HL-60 (cell line): ENCODE measurements at regions not wholly inside any gene's neighbourhood (a gene's known extent, or its start where the extent isn't known, plus 50 kb on each side); places are given as distances from the start of the nearest gene placed in this dataset.

Source experiments
- DNase-seq, 2 experiments: peaks; one replicate each; pipeline ENCODE4 v3.0.0-alpha.2; 2010 to 2020; ENCODE audit warnings: low read depth in 1 of 2, low spot score in 1 of 2
- H3K27ac ChIP-seq: fragments of 250-450 bp; sonication (Bioruptor Pico); replicated peaks from 2 replicates; pipeline ENCODE4 v1.5.1; 2020; ENCODE audit warnings: mild to moderate bottlenecking, moderate library complexity
- H3K27me3 ChIP-seq: fragments of 250-450 bp; sonication (Bioruptor Pico); 2 replicates; pipeline ENCODE4 v1.5.1; 2021; ENCODE audit warnings: mild to moderate bottlenecking, moderate library complexity; ENCODE audit not compliant: insufficient read depth, poor library complexity, severe bottlenecking
- H3K4me3 ChIP-seq: replicated peaks from 2 replicates; pipeline ENCODE4 v1.5.1; 2011; ENCODE audit warnings: mild to moderate bottlenecking, control low read depth, low read length; ENCODE audit not compliant: insufficient read depth
- GABPA ChIP-seq: IDR thresholded peaks from 2 replicates; pipeline ENCODE4 v1.6.1; 2012; ENCODE audit warnings: low read depth
- POLR2AphosphoS5 ChIP-seq: IDR thresholded peaks from 2 replicates; pipeline ENCODE4 v1.6.1; 2012; ENCODE audit warnings: low read depth
- SPI1 ChIP-seq: IDR thresholded peaks from 2 replicates; pipeline ENCODE4 v1.6.1; 2012; ENCODE audit warnings: low read depth, mild to moderate bottlenecking, borderline replicate concordance
- TF ChIP-seq, protein P1 (sequence below): IDR thresholded peaks from one replicate; pipeline ENCODE4 v1.5.1; 2011; ENCODE audit warnings: low read length, control low read depth, inconsistent platforms; ENCODE audit not compliant: insufficient read depth
- TF ChIP-seq, protein P2 (sequence below): IDR thresholded peaks from 2 replicates; pipeline ENCODE4 v1.6.1; 2012; ENCODE audit warnings: low read depth; ENCODE audit not compliant: insufficient replicate concordance

- no peak overlapping the region for H3K4me3 ChIP-seq
- no peak for DNase-seq
- no peaks in the 10 kb centered on the region for H3K27me3 ChIP-seq
- H3K27ac ChIP-seq, result no peak overlapping the region
- TF ChIP-seq POLR2AphosphoS5, result no peak
- TF ChIP-seq SPI1, result no peak
- TF ChIP-seq, protein P1, sequence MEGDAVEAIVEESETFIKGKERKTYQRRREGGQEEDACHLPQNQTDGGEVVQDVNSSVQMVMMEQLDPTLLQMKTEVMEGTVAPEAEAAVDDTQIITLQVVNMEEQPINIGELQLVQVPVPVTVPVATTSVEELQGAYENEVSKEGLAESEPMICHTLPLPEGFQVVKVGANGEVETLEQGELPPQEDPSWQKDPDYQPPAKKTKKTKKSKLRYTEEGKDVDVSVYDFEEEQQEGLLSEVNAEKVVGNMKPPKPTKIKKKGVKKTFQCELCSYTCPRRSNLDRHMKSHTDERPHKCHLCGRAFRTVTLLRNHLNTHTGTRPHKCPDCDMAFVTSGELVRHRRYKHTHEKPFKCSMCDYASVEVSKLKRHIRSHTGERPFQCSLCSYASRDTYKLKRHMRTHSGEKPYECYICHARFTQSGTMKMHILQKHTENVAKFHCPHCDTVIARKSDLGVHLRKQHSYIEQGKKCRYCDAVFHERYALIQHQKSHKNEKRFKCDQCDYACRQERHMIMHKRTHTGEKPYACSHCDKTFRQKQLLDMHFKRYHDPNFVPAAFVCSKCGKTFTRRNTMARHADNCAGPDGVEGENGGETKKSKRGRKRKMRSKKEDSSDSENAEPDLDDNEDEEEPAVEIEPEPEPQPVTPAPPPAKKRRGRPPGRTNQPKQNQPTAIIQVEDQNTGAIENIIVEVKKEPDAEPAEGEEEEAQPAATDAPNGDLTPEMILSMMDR, result no peak
- TF ChIP-seq GABPA, result no peak
- TF ChIP-seq, protein P2, sequence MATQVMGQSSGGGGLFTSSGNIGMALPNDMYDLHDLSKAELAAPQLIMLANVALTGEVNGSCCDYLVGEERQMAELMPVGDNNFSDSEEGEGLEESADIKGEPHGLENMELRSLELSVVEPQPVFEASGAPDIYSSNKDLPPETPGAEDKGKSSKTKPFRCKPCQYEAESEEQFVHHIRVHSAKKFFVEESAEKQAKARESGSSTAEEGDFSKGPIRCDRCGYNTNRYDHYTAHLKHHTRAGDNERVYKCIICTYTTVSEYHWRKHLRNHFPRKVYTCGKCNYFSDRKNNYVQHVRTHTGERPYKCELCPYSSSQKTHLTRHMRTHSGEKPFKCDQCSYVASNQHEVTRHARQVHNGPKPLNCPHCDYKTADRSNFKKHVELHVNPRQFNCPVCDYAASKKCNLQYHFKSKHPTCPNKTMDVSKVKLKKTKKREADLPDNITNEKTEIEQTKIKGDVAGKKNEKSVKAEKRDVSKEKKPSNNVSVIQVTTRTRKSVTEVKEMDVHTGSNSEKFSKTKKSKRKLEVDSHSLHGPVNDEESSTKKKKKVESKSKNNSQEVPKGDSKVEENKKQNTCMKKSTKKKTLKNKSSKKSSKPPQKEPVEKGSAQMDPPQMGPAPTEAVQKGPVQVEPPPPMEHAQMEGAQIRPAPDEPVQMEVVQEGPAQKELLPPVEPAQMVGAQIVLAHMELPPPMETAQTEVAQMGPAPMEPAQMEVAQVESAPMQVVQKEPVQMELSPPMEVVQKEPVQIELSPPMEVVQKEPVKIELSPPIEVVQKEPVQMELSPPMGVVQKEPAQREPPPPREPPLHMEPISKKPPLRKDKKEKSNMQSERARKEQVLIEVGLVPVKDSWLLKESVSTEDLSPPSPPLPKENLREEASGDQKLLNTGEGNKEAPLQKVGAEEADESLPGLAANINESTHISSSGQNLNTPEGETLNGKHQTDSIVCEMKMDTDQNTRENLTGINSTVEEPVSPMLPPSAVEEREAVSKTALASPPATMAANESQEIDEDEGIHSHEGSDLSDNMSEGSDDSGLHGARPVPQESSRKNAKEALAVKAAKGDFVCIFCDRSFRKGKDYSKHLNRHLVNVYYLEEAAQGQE, result no peak
Measured at GRCh38 chr16:48734220-48734619, 124.2 kb upstream of the N4BP1 start.

DNA sequence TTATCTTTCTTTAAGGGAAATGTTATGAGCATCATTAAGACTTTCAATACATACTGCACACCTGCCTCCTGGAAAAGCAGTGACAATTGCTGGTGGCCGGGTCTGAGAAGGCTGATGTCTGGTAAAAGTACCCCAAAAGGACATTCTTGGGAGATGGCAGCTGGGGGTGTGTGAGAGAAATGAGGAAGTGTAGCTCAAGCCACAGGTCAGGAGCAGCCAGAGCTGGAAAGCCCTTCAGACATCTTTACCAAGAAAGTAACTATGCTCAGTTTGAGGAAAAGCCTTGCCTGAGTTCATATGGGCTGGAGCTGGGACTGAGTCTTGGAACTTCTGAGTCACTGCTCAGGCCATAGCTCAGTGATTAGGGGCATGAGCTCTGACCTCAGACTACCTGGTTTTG is 94.7 kb upstream of the N4BP1 start:
- H3K27me3 ChIP-seq, result no peaks in the 10 kb centered on the region
- no peak overlapping the region for H3K27ac ChIP-seq
- H3K4me3 ChIP-seq, result no peak overlapping the region
- no peak for DNase-seq
- TF ChIP-seq, protein P2, result no peak
- peak; percentile 60 for TF ChIP-seq SPI1

DNA sequence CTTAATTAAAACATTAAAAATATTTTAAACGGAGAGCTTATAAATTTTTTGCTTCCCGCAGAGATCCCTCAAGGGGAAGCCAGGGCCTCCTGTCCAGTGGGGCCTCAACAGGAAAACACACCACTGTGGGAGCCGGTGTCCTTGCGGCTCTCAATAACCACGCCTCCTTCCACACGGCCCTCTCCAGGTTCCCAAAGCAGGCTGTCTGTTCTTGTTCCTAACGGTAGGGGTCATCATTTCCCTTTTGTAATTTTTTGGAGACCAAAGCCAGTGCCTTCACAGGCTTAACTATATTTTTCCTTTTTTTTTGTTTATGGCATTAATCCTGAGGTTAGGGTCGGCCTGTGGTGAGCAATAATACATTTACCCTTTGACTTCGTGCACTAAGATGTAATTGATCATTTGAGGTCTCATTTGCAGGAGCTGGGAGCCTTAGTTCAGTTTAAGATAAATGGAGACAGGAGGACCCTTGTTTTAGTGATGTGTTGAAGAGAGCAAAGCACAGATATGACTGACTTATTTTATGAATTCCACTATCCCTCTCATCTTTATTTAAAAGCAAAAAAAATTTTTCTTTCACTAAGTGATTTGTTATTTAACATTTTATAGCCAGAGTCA is 77.5 kb upstream of the N4BP1 start:
- Histone ChIP-seq H3K27me3 (no peaks in the 10 kb centered on the region), H3K27ac (no peak overlapping the region), H3K4me3 (no peak overlapping the region)
- peak; percentile 17 to 60 for DNase-seq
- TF ChIP-seq, protein P2, result no peak
- no peak for TF ChIP-seq GABPA
- no peak for TF ChIP-seq POLR2AphosphoS5
- TF ChIP-seq, protein P1, result peak; percentile 84
